ENCODE measurements at regions not wholly inside any gene's neighbourhood (a gene's known extent, or its start where the extent isn't known, plus 50 kb on each side); places are given as distances from the start of the nearest gene placed in this dataset.

DNA sequence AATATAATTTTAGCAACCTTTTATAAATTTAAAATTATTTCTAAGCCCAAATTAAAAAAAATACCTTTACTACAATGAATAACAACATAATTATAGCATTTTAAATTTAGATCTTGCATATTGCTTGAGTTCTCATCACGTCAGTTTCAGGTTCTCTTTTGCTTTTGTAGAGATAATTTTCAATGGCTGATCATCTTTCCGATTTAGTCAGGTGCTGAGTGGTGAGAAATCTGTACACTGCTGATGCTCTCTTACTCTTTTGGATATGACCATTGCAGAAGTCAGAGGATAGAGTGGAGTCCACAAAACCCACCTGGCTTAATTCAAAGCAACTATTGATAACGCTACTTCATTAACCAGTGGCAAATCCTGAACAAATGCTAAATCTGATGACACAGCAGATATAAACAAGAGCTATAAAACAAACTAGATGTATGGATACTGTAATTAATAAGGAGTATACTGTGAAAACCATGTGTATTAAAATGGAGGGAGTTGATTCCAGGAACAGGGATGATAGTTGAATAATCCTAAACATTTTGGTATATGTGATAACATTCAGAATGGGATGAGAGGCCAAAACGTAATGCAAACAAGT lies 394.8 kb downstream of the CSNK1G3 start:
- ATAC-seq, result no peak
- no peak for TF ChIP-seq ZC3H10 (CRISPR knock-in tag; IDR thresholded peaks at IDR 0.05)
- no peak for TF ChIP-seq PPARA (CRISPR knock-in tag; IDR thresholded peaks at IDR 0.05; ENCODE audit: borderline replicate concordance)
- TF ChIP-seq GLIS3 (CRISPR knock-in tag; IDR thresholded peaks at IDR 0.05), result no peak
- TF ChIP-seq, protein P1, sequence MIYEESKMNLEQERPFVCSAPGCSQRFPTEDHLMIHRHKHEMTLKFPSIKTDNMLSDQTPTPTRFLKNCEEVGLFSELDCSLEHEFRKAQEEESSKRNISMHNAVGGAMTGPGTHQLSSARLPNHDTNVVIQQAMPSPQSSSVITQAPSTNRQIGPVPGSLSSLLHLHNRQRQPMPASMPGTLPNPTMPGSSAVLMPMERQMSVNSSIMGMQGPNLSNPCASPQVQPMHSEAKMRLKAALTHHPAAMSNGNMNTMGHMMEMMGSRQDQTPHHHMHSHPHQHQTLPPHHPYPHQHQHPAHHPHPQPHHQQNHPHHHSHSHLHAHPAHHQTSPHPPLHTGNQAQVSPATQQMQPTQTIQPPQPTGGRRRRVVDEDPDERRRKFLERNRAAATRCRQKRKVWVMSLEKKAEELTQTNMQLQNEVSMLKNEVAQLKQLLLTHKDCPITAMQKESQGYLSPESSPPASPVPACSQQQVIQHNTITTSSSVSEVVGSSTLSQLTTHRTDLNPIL (CRISPR knock-in tag; IDR thresholded peaks at IDR 0.05; ENCODE audit: low read depth), result no peak
- no peak for TF ChIP-seq ESRRG (CRISPR knock-in tag; IDR thresholded peaks at IDR 0.05)
- TF ChIP-seq ISL1 (CRISPR knock-in tag; IDR thresholded peaks at IDR 0.05), result no peak
- no peak for TF ChIP-seq ZNF565 (CRISPR knock-in tag; conservative IDR thresholded peaks at IDR 0.05; ENCODE audit: low read depth)
- TF ChIP-seq, protein P2, sequence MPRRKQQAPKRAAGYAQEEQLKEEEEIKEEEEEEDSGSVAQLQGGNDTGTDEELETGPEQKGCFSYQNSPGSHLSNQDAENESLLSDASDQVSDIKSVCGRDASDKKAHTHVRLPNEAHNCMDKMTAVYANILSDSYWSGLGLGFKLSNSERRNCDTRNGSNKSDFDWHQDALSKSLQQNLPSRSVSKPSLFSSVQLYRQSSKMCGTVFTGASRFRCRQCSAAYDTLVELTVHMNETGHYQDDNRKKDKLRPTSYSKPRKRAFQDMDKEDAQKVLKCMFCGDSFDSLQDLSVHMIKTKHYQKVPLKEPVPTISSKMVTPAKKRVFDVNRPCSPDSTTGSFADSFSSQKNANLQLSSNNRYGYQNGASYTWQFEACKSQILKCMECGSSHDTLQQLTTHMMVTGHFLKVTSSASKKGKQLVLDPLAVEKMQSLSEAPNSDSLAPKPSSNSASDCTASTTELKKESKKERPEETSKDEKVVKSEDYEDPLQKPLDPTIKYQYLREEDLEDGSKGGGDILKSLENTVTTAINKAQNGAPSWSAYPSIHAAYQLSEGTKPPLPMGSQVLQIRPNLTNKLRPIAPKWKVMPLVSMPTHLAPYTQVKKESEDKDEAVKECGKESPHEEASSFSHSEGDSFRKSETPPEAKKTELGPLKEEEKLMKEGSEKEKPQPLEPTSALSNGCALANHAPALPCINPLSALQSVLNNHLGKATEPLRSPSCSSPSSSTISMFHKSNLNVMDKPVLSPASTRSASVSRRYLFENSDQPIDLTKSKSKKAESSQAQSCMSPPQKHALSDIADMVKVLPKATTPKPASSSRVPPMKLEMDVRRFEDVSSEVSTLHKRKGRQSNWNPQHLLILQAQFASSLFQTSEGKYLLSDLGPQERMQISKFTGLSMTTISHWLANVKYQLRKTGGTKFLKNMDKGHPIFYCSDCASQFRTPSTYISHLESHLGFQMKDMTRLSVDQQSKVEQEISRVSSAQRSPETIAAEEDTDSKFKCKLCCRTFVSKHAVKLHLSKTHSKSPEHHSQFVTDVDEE (CRISPR knock-in tag; IDR thresholded peaks at IDR 0.05), result no peak
- no peak for TF ChIP-seq TCF4 (CRISPR knock-in tag; IDR thresholded peaks at IDR 0.05; ENCODE audit: borderline replicate concordance)
- no peak for TF ChIP-seq ARNTL (CRISPR knock-in tag; IDR thresholded peaks at IDR 0.05; ENCODE audit: borderline replicate concordance, low read depth)
- no peak for TF ChIP-seq ZNF8 (CRISPR knock-in tag; IDR thresholded peaks at IDR 0.05)
- no peak for TF ChIP-seq RARB (CRISPR knock-in tag; IDR thresholded peaks at IDR 0.05)
- TF ChIP-seq, protein P3, sequence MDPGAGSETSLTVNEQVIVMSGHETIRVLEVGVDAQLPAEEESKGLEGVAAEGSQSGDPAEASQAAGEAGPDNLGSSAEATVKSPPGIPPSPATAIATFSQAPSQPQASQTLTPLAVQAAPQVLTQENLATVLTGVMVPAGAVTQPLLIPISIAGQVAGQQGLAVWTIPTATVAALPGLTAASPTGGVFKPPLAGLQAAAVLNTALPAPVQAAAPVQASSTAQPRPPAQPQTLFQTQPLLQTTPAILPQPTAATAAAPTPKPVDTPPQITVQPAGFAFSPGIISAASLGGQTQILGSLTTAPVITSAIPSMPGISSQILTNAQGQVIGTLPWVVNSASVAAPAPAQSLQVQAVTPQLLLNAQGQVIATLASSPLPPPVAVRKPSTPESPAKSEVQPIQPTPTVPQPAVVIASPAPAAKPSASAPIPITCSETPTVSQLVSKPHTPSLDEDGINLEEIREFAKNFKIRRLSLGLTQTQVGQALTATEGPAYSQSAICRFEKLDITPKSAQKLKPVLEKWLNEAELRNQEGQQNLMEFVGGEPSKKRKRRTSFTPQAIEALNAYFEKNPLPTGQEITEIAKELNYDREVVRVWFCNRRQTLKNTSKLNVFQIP (CRISPR knock-in tag; IDR thresholded peaks at IDR 0.05; ENCODE audit: borderline replicate concordance, low read depth), result no peak
- no peak for TF ChIP-seq CSDC2 (CRISPR knock-in tag; IDR thresholded peaks at IDR 0.05)
- TF ChIP-seq OSR1 (CRISPR knock-in tag; IDR thresholded peaks at IDR 0.05), result no peak
- TF ChIP-seq ZFP3 (CRISPR knock-in tag; IDR thresholded peaks at IDR 0.05), result no peak
- TF ChIP-seq ZNF70 (CRISPR knock-in tag; IDR thresholded peaks at IDR 0.05), result no peak
- no peak for TF ChIP-seq ZFP30 (CRISPR knock-in tag; IDR thresholded peaks at IDR 0.05)
- TF ChIP-seq SNAI2 (CRISPR knock-in tag; IDR thresholded peaks at IDR 0.05), result no peak
- no peak for TF ChIP-seq TOX (CRISPR knock-in tag; IDR thresholded peaks at IDR 0.05; ENCODE audit: borderline replicate concordance)

DNA sequence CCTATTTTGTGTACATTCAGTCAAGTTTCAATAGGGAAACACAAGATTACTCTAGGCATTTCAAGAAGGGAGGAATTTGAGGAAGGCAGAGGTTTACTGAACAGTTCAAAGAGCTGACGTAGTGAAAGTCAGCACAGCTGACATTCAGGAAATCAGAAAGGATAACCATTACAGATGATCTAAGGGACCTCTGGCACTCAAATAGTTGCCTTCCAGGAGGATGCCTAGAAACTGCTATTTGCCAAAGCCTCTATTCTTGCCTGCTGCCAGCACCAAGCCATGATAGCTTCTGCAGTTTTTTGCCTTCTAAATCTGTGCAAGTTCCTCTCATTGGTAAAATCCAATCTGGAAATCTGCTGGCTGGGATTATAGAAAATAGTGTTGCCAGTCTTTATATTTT lies 373.1 kb downstream of the CSNK1G3 start:
- ATAC-seq, result no peak

More for the DNA sequence above, 373.1 kb downstream of the CSNK1G3 start:
- TF ChIP-seq, protein P3 (CRISPR knock-in tag; IDR thresholded peaks at IDR 0.05; ENCODE audit: borderline replicate concordance, low read depth), result no peak
- TF ChIP-seq, protein P2 (CRISPR knock-in tag; IDR thresholded peaks at IDR 0.05), result no peak
- TF ChIP-seq, protein P4, sequence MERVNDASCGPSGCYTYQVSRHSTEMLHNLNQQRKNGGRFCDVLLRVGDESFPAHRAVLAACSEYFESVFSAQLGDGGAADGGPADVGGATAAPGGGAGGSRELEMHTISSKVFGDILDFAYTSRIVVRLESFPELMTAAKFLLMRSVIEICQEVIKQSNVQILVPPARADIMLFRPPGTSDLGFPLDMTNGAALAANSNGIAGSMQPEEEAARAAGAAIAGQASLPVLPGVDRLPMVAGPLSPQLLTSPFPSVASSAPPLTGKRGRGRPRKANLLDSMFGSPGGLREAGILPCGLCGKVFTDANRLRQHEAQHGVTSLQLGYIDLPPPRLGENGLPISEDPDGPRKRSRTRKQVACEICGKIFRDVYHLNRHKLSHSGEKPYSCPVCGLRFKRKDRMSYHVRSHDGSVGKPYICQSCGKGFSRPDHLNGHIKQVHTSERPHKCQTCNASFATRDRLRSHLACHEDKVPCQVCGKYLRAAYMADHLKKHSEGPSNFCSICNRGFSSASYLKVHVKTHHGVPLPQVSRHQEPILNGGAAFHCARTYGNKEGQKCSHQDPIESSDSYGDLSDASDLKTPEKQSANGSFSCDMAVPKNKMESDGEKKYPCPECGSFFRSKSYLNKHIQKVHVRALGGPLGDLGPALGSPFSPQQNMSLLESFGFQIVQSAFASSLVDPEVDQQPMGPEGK (CRISPR knock-in tag; IDR thresholded peaks at IDR 0.05; ENCODE audit: borderline replicate concordance), result no peak
- TF ChIP-seq ZC3H10 (CRISPR knock-in tag; IDR thresholded peaks at IDR 0.05) (no peak), PPARA (CRISPR knock-in tag; IDR thresholded peaks at IDR 0.05; ENCODE audit: borderline replicate concordance) (no peak), ZFP30 (CRISPR knock-in tag; IDR thresholded peaks at IDR 0.05) (no peak), OSR1 (CRISPR knock-in tag; IDR thresholded peaks at IDR 0.05) (no peak), ZNF565 (CRISPR knock-in tag; conservative IDR thresholded peaks at IDR 0.05; ENCODE audit: low read depth) (no peak), SNAI2 (CRISPR knock-in tag; IDR thresholded peaks at IDR 0.05) (no peak), ARNTL (CRISPR knock-in tag; IDR thresholded peaks at IDR 0.05; ENCODE audit: borderline replicate concordance, low read depth) (no peak), RARB (CRISPR knock-in tag; IDR thresholded peaks at IDR 0.05) (no peak), ZNF8 (CRISPR knock-in tag; IDR thresholded peaks at IDR 0.05) (no peak)
- TF ChIP-seq, protein P1 (CRISPR knock-in tag; IDR thresholded peaks at IDR 0.05; ENCODE audit: low read depth), result no peak
- TF ChIP-seq, protein P5, sequence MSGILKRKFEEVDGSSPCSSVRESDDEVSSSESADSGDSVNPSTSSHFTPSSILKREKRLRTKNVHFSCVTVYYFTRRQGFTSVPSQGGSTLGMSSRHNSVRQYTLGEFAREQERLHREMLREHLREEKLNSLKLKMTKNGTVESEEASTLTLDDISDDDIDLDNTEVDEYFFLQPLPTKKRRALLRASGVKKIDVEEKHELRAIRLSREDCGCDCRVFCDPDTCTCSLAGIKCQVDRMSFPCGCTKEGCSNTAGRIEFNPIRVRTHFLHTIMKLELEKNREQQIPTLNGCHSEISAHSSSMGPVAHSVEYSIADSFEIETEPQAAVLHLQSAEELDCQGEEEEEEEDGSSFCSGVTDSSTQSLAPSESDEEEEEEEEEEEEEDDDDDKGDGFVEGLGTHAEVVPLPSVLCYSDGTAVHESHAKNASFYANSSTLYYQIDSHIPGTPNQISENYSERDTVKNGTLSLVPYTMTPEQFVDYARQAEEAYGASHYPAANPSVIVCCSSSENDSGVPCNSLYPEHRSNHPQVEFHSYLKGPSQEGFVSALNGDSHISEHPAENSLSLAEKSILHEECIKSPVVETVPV (CRISPR knock-in tag; IDR thresholded peaks at IDR 0.05), result no peak
